Esophagus muscularis mucosa (tissue), 4 donors: ENCODE measurements at regions not wholly inside any gene's neighbourhood (a gene's known extent, or its start where the extent isn't known, plus 50 kb on each side); places are given as distances from the start of the nearest gene placed in this dataset.

Source experiments
- DNase-seq: peaks from one replicate; pipeline ENCODE4 v3.0.0-alpha.2; 2017; ENCODE audit errors: extremely low spot score
- H3K27ac ChIP-seq, 4 donors: fragments of 200-600 bp; sonication (generic); replicated peaks in 1 of 4; 1 replicate in 3 of 4; 2 replicates in 1 of 4; pipeline ENCODE4 v1.5.1; 2016 to 2019; ENCODE audit warnings: mild to moderate bottlenecking in 1 of 4
- H3K27me3 ChIP-seq, 4 donors: fragments of 200-600 bp; sonication (generic); one replicate each; pipeline versions ENCODE4 v1.5.1 to v1.6.0; 2016 to 2019
- H3K36me3 ChIP-seq, 4 donors: fragments of 200-600 bp; sonication (generic); one replicate each; pipeline ENCODE4 v1.5.1; 2016 to 2019
- H3K4me1 ChIP-seq, 4 donors: fragments of 200-600 bp; sonication (generic); one replicate each; pipeline ENCODE4 v1.5.1; 2016 to 2019
- H3K4me3 ChIP-seq, 4 donors: fragments of 200-600 bp; sonication (generic); 1 replicate in 2 of 4; 2 replicates in 2 of 4; pipeline ENCODE4 v1.5.1; 2016 to 2019; ENCODE audit warnings: mild to moderate bottlenecking in 4 of 4, moderate library complexity in 1 of 4
- H3K9me3 ChIP-seq, 4 donors: fragments of 200-600 bp; sonication (generic); 1 replicate in 3 of 4; 2 replicates in 1 of 4; pipeline ENCODE4 v1.5.1; 2016 to 2019
- CTCF ChIP-seq, 3 experiments: fragments of 200-600 bp in 2 of 3; fragments of 450-650 bp in 1 of 3; sonication (generic) in 2 of 3; IDR thresholded peaks; one replicate each; pipeline ENCODE4 v1.5.1; 2017 to 2019; ENCODE audit warnings: antibody characterized with exemption in 3 of 3, mild to moderate bottlenecking in 2 of 3, moderate library complexity in 1 of 3
- EP300 ChIP-seq: sonication (generic); formaldehyde crosslinking; IDR thresholded peaks from one replicate; pipeline ENCODE4 v1.6.1; 2017; ENCODE audit warnings: antibody characterized with exemption
- POLR2A ChIP-seq: fragments of 450-650 bp; IDR thresholded peaks from one replicate; pipeline ENCODE4 v1.6.1; 2017; ENCODE audit warnings: antibody characterized with exemption, moderate library complexity, mild to moderate bottlenecking, low read depth
- POLR2AphosphoS5 ChIP-seq, 2 donors: sonication (generic); formaldehyde crosslinking; IDR thresholded peaks; one replicate each; pipeline ENCODE4 v1.6.1; 2017; ENCODE audit warnings: antibody characterized with exemption in 2 of 2
- WGBS: methylation state at CpG from one replicate; pipeline ENCODE4 v1.1.5; 2018; 5-methylcytosine and 5-hydroxymethylcytosine counted together
- intact Hi-C: fragments of 100-400 bp; cut with DNase I; formaldehyde crosslinking; loops from one replicate; pipeline ENCODE4 v1.15.1; 2023

DNA sequence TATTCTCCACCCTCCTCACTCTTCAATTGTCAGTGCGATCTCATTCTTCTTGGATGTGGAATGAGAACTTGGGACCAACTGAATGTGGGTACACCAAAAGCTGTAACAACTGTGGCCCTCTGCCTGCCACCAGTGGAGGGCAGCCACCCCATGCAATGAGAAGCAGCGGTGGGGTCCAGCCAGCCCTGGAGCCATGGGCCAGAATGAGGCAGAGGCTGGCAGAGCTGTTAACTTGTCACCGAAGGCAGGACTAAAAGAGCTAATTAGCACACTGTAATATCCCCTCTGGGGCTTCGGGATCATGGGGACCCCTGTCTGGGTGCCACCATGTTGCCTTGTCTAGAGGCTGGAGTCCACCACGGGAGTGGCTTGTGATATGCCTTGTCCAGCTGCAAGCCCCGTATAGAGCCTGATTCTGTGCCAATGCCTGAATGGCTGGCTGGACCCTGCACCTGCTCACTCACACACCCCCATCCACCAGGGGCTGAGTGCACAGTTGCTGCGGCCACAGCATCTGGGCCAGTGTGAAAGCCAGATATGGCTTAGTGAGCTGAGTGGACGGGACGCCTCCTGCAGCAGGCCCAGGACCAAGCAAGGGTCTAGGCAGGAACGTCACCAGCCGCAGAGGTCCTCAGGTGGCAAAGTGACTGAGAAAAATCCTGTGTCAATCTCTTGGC is 680.5 kb downstream of the DSC3 start:
- H3K4me3 ChIP-seq: no peak overlapping the region
- no peaks in the 10 kb centered on the region for H3K4me1 ChIP-seq
- intact Hi-C loops: no loop called here
- no peak for TF ChIP-seq CTCF (IDR thresholded peaks at IDR 0.05)
- no peak for TF ChIP-seq POLR2A
- TF ChIP-seq EP300: no peak
- TF ChIP-seq POLR2AphosphoS5 (IDR thresholded peaks at IDR 0.05): no peak
- no peaks in the 10 kb centered on the region for H3K36me3 ChIP-seq
- no peaks in the 10 kb centered on the region for H3K27me3 ChIP-seq
- no peaks in the 10 kb centered on the region for H3K9me3 ChIP-seq
- H3K27ac ChIP-seq: no peak overlapping the region
- DNase-seq: peak; percentile 83
- WGBS: 95% methylated on average over 8 of the region's 11 CpGs

GRCh38 chr18:30359521-30359920 is 683.0 kb downstream of the DSC3 start:
- TF ChIP-seq POLR2AphosphoS5 (IDR thresholded peaks at IDR 0.05) (no peak), EP300 (no peak), CTCF (IDR thresholded peaks at IDR 0.05) (no peak), POLR2A (no peak)
- intact Hi-C loops: no loop called here
- DNase-seq: no peak
- no peaks in the 10 kb centered on the region for H3K4me1 ChIP-seq
- H3K4me3 ChIP-seq: no peak overlapping the region
- WGBS: 74% methylated on average over 3 of the region's 3 CpGs
- no peak overlapping the region for H3K27ac ChIP-seq
- H3K27me3 ChIP-seq: no peaks in the 10 kb centered on the region
- H3K9me3 ChIP-seq: no peaks in the 10 kb centered on the region
- no peaks in the 10 kb centered on the region for H3K36me3 ChIP-seq

DNA sequence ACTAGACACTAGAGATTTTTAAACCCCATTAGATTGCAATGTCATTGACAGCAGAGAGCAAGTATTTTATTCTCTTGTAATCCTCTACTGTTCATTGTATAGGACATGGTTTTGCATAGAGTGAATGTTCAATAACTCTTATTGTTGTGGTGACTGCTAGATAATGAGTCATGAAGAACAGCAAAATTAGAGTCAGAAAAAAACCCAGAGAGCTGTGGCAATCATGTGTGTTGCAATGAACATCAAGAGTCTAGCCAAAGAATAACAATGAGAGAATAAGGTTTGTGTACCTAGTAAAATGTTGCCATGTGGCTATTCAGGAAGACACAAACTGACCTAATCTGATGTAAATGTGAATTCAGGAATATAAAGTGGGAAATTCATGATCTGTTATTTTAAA is 684.0 kb downstream of the DSC3 start:
- Histone ChIP-seq H3K27ac (no peak overlapping the region), H3K4me3 (no peak overlapping the region), H3K27me3 (no peaks in the 10 kb centered on the region), H3K36me3 (no peaks in the 10 kb centered on the region), H3K9me3 (no peaks in the 10 kb centered on the region), H3K4me1 (no peaks in the 10 kb centered on the region)
- TF ChIP-seq EP300: no peak
- TF ChIP-seq POLR2AphosphoS5 (IDR thresholded peaks at IDR 0.05): no peak
- no peak for TF ChIP-seq CTCF (IDR thresholded peaks at IDR 0.05)
- no peak for TF ChIP-seq POLR2A
- no peak for DNase-seq
- intact Hi-C loops: no loop called here

GRCh38 chr18:30352551-30353168 is 689.9 kb downstream of the DSC3 start:
- no peaks in the 10 kb centered on the region for H3K27me3 ChIP-seq
- intact Hi-C loops: no loop called here
- TF ChIP-seq EP300: no peak
- TF ChIP-seq POLR2AphosphoS5 (IDR thresholded peaks at IDR 0.05): no peak
- no peak for TF ChIP-seq POLR2A
- no peak for TF ChIP-seq CTCF (IDR thresholded peaks at IDR 0.05)
- no peak overlapping the region for H3K27ac ChIP-seq
- H3K36me3 ChIP-seq: no peaks in the 10 kb centered on the region
- H3K4me1 ChIP-seq: no peaks in the 10 kb centered on the region
- DNase-seq: peak; percentile 91
- 67% methylated on average over 3 of the region's 20 CpGs for WGBS
- no peak overlapping the region for H3K4me3 ChIP-seq
- no peaks in the 10 kb centered on the region for H3K9me3 ChIP-seq
